Endothelial cell of umbilical vein (primary cell): ENCODE measurements at regions not wholly inside any gene's neighbourhood (a gene's known extent, or its start where the extent isn't known, plus 50 kb on each side); places are given as distances from the start of the nearest gene placed in this dataset.

ENCODE experiments used
- CTCF ChIP-seq, 2 donors: IDR thresholded peaks; 1 replicate in 1 of 2; 2 replicates in 1 of 2; pipeline ENCODE4 v1.5.1; 2011; ENCODE audit warnings: low read length in 2 of 2, mild to moderate bottlenecking in 2 of 2, moderate library complexity in 2 of 2, control low read depth in 1 of 2, inconsistent platforms in 1 of 2, low read depth in 1 of 2; ENCODE audit not compliant: insufficient read depth in 1 of 2; ENCODE audit errors: extremely low read depth in 1 of 2
- EZH2 ChIP-seq: IDR thresholded peaks from 2 replicates; pipeline ENCODE4 v1.6.1; 2012; ENCODE audit warnings: borderline replicate concordance, low read depth, mild to moderate bottlenecking, moderate library complexity, low read length, inconsistent platforms; ENCODE audit not compliant: severe bottlenecking
- FOS ChIP-seq: IDR thresholded peaks from 2 replicates; pipeline ENCODE4 v1.6.1; 2011; ENCODE audit warnings: mild to moderate bottlenecking, low read length, moderate library complexity, borderline replicate concordance; ENCODE audit not compliant: insufficient read depth
- GATA2 ChIP-seq: IDR thresholded peaks from 2 replicates; pipeline ENCODE4 v1.7.0; 2011; ENCODE audit warnings: low read depth, mild to moderate bottlenecking, moderate library complexity, mixed read lengths, low read length; ENCODE audit not compliant: insufficient read length, insufficient read depth
- MAX ChIP-seq: IDR thresholded peaks from 2 replicates; pipeline ENCODE4 v1.6.1; 2011; ENCODE audit not compliant: insufficient read depth, insufficient read length
- POLR2A ChIP-seq: IDR thresholded peaks from 2 replicates; pipeline ENCODE4 v1.6.1; 2012; ENCODE audit warnings: low read depth, mild to moderate bottlenecking, control low read depth, low read length
- POLR2AphosphoS5 ChIP-seq: IDR thresholded peaks from 2 replicates; pipeline ENCODE4 v1.6.1; 2012; ENCODE audit warnings: low read depth, mild to moderate bottlenecking, control low read depth, low read length, moderate library complexity; ENCODE audit not compliant: insufficient read depth

GRCh38 chr18:61950371-61950770 lies 57.6 kb upstream of the RNF152 start:
- TF ChIP-seq POLR2A: no peak
- no peak for TF ChIP-seq CTCF (IDR thresholded peaks at IDR 0.05; ENCODE audit: extremely low read depth in 1 of 2, insufficient read depth in 1 of 2, low read depth in 1 of 2, low read length in 2 of 2)
- TF ChIP-seq FOS: no peak
- TF ChIP-seq EZH2: no peak
- TF ChIP-seq MAX: no peak
- TF ChIP-seq POLR2AphosphoS5: no peak
- TF ChIP-seq GATA2: no peak
